Esophagus squamous epithelium (tissue), 4 donors: ENCODE measurements at regions not wholly inside any gene's neighbourhood (a gene's known extent, or its start where the extent isn't known, plus 50 kb on each side); places are given as distances from the start of the nearest gene placed in this dataset.

Source experiments
- POLR2A ChIP-seq, 4 donors: fragments of 450-650 bp; IDR thresholded peaks; one replicate each; pipeline ENCODE4 v1.6.1; 2017; ENCODE audit warnings: antibody characterized with exemption in 4 of 4, mild to moderate bottlenecking in 4 of 4, moderate library complexity in 3 of 4
- TF ChIP-seq, protein P1 (sequence below), 6 experiments: fragments of 450-650 bp in 4 of 6; fragments of 200-600 bp in 2 of 6; sonication (generic) in 2 of 6; IDR thresholded peaks; one replicate each; pipeline ENCODE4 v1.5.1; 2016 to 2019; ENCODE audit warnings: antibody characterized with exemption in 6 of 6, mild to moderate bottlenecking in 4 of 6, moderate library complexity in 4 of 6

GRCh38 chr1:208510192-208510952, 266.2 kb upstream of the PLXNA2 start:
- TF ChIP-seq, protein P1, sequence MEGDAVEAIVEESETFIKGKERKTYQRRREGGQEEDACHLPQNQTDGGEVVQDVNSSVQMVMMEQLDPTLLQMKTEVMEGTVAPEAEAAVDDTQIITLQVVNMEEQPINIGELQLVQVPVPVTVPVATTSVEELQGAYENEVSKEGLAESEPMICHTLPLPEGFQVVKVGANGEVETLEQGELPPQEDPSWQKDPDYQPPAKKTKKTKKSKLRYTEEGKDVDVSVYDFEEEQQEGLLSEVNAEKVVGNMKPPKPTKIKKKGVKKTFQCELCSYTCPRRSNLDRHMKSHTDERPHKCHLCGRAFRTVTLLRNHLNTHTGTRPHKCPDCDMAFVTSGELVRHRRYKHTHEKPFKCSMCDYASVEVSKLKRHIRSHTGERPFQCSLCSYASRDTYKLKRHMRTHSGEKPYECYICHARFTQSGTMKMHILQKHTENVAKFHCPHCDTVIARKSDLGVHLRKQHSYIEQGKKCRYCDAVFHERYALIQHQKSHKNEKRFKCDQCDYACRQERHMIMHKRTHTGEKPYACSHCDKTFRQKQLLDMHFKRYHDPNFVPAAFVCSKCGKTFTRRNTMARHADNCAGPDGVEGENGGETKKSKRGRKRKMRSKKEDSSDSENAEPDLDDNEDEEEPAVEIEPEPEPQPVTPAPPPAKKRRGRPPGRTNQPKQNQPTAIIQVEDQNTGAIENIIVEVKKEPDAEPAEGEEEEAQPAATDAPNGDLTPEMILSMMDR (IDR thresholded peaks at IDR 0.05) = no peak
- no peak for TF ChIP-seq POLR2A (IDR thresholded peaks at IDR 0.05)
